ENCODE measurements at regions not wholly inside any gene's neighbourhood (a gene's known extent, or its start where the extent isn't known, plus 50 kb on each side); places are given as distances from the start of the nearest gene placed in this dataset.

- DNase-seq = no peak
- TF ChIP-seq, protein P1, sequence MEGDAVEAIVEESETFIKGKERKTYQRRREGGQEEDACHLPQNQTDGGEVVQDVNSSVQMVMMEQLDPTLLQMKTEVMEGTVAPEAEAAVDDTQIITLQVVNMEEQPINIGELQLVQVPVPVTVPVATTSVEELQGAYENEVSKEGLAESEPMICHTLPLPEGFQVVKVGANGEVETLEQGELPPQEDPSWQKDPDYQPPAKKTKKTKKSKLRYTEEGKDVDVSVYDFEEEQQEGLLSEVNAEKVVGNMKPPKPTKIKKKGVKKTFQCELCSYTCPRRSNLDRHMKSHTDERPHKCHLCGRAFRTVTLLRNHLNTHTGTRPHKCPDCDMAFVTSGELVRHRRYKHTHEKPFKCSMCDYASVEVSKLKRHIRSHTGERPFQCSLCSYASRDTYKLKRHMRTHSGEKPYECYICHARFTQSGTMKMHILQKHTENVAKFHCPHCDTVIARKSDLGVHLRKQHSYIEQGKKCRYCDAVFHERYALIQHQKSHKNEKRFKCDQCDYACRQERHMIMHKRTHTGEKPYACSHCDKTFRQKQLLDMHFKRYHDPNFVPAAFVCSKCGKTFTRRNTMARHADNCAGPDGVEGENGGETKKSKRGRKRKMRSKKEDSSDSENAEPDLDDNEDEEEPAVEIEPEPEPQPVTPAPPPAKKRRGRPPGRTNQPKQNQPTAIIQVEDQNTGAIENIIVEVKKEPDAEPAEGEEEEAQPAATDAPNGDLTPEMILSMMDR (IDR thresholded peaks at IDR 0.05) = no peak
- TF ChIP-seq POLR2A (IDR thresholded peaks at IDR 0.05) = no peak
- intact Hi-C loops (cut with DNase I) = no loop called here
- Histone ChIP-seq H3K27me3 (no peaks in the 10 kb centered on the region), H3K9me3 (no peaks in the 10 kb centered on the region), H3K36me3 (no peaks in the 10 kb centered on the region), H3K4me3 (replicated peaks in 1 of 3) (no peak overlapping the region), H3K4me1 (peaks cover 4 to 21% of the 10 kb centered on the region in 2 donors), H3K27ac (no peak overlapping the region)
- WGBS, 2 donors = 71 to 95% methylated on average over 2 of the region's 2 CpGs
Measured at GRCh38 chr20:24089576-24089975, 101.0 kb upstream of the GGTLC1 start.

- TF ChIP-seq, protein P1 (IDR thresholded peaks at IDR 0.05) = no peak
- TF ChIP-seq POLR2A (IDR thresholded peaks at IDR 0.05) = no peak
- no peak for DNase-seq
- no peak overlapping the region for H3K4me3 ChIP-seq (replicated peaks in 1 of 3)
- H3K9me3 ChIP-seq = no peaks in the 10 kb centered on the region
- no peaks in the 10 kb centered on the region for H3K27me3 ChIP-seq
- intact Hi-C loops (cut with DNase I) = no loop called here
- 78 to 82% methylated on average over 4 to 5 of the region's 5 CpGs for WGBS, 2 donors
- peaks cover 11 to 29% of the 10 kb centered on the region in 2 donors for H3K4me1 ChIP-seq
- no peak overlapping the region for H3K27ac ChIP-seq
- H3K36me3 ChIP-seq = no peaks in the 10 kb centered on the region
Measured at GRCh38 chr20:24086121-24086520, 97.5 kb upstream of the GGTLC1 start.

DNA sequence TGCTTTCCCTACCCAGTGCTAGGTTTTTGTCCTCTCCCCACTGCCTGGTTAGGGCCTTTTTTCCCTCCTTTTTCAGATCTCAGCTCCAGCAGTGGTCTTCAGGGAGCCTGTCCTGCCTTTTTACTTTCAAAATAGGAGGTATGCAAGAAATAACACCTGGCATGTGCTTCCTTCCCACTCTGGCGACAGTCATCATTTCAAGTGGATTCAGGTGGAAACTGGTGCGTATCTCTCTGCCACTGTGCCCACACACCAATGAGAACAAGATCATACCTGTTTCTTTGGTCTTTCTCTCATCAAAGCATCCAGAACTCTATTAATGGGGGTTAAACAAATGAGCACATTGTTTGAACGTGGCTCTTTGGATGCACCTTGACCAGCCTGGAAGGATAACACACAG lies 95.7 kb upstream of the GGTLC1 start:
- peak overlapping the region in 2 of 3 donors; percentile 49 to 54 for H3K27ac ChIP-seq
- no peak overlapping the region for H3K4me3 ChIP-seq (replicated peaks in 1 of 3)
- no peaks in the 10 kb centered on the region for H3K9me3 ChIP-seq
- DNase-seq = peak; percentile 56 to 66
- no peak for TF ChIP-seq POLR2A (IDR thresholded peaks at IDR 0.05)
- TF ChIP-seq, protein P1 (IDR thresholded peaks at IDR 0.05) = no peak
- 28 to 33% methylated on average over 3 of the region's 3 CpGs for WGBS, 2 donors
- H3K36me3 ChIP-seq = no peaks in the 10 kb centered on the region
- intact Hi-C loops (cut with DNase I) = no loop called here
- no peaks in the 10 kb centered on the region for H3K27me3 ChIP-seq
- H3K4me1 ChIP-seq = peaks cover 11 to 20% of the 10 kb centered on the region in 2 donors

GRCh38 chr20:24081077-24081476 lies 92.5 kb upstream of the GGTLC1 start:
- no peak for DNase-seq

GRCh38 chr20:24079661-24080412 lies 91.3 kb upstream of the GGTLC1 start:
- Histone ChIP-seq H3K4me1 (peaks cover 9 to 10% of the 10 kb centered on the region in 2 donors), H3K9me3 (no peaks in the 10 kb centered on the region), H3K27me3 (no peaks in the 10 kb centered on the region), H3K27ac (no peak overlapping the region), H3K4me3 (replicated peaks in 1 of 3) (no peak overlapping the region), H3K36me3 (no peaks in the 10 kb centered on the region)
- WGBS, 2 donors = 84 to 88% methylated on average over 6 to 7 of the region's 7 CpGs
- no peak for DNase-seq
- intact Hi-C loops (cut with DNase I) = no loop called here
- no peak for TF ChIP-seq POLR2A (IDR thresholded peaks at IDR 0.05)
- TF ChIP-seq, protein P1 (IDR thresholded peaks at IDR 0.05) = no peak

More at GRCh38 chr20:24081077-24081476, 92.5 kb upstream of the GGTLC1 start:
- no peak overlapping the region for H3K27ac ChIP-seq
- intact Hi-C loops (cut with DNase I) = no loop called here
- peaks cover 11 to 16% of the 10 kb centered on the region in 2 donors for H3K4me1 ChIP-seq
- no peaks in the 10 kb centered on the region for H3K36me3 ChIP-seq
- H3K27me3 ChIP-seq = no peaks in the 10 kb centered on the region
- H3K4me3 ChIP-seq (replicated peaks in 1 of 3) = no peak overlapping the region
- no peak for TF ChIP-seq POLR2A (IDR thresholded peaks at IDR 0.05)
- TF ChIP-seq, protein P1 (IDR thresholded peaks at IDR 0.05) = no peak
- WGBS, 2 donors = 84 to 88% methylated on average over 6 of the region's 6 CpGs
- no peaks in the 10 kb centered on the region for H3K9me3 ChIP-seq

All from thyroid gland (tissue), 4 donors.